HG02884 (cell line): ENCODE measurements at regions not wholly inside any gene's neighbourhood (a gene's known extent, or its start where the extent isn't known, plus 50 kb on each side); places are given as distances from the start of the nearest gene placed in this dataset.

Experiments used
- ATAC-seq: cut with Tn5 transposase; IDR thresholded peaks from one replicate; pipeline ENCODE4 v1.9.1; 2021; ENCODE audit warnings: mild to moderate bottlenecking, moderate library complexity; ENCODE audit not compliant: unreplicated experiment

GRCh38 chr10:58932126-58932525 is 244.3 kb upstream of the PHYHIPL start:
- no peak for ATAC-seq

GRCh38 chr10:58932577-58933314 is 243.7 kb upstream of the PHYHIPL start:
- no peak for ATAC-seq

- no peak for ATAC-seq
These were observed 240.1 kb upstream of the PHYHIPL start for GRCh38 chr10:58936364-58936763.

- no peak for ATAC-seq
These were observed 239.0 kb upstream of the PHYHIPL start for GRCh38 chr10:58937423-58937822.

- no peak for ATAC-seq
These were observed 233.7 kb upstream of the PHYHIPL start for GRCh38 chr10:58942724-58943123.

GRCh38 chr10:58943256-58943890 is 233.1 kb upstream of the PHYHIPL start:
- no peak for ATAC-seq

GRCh38 chr10:58943960-58944359 is 232.5 kb upstream of the PHYHIPL start:
- ATAC-seq = no peak

- ATAC-seq = no peak
These were observed 228.1 kb upstream of the PHYHIPL start for GRCh38 chr10:58948303-58948702.

GRCh38 chr10:58950618-58951017 is 225.8 kb upstream of the PHYHIPL start:
- ATAC-seq = no peak

GRCh38 chr10:58951087-58951486 is 225.4 kb upstream of the PHYHIPL start:
- ATAC-seq = no peak

GRCh38 chr10:58951746-58952145 is 224.7 kb upstream of the PHYHIPL start:
- ATAC-seq = no peak

- no peak for ATAC-seq
These were observed 224.3 kb upstream of the PHYHIPL start for GRCh38 chr10:58952162-58952601.

- peak; percentile 81 for ATAC-seq
These were observed 223.5 kb upstream of the PHYHIPL start for GRCh38 chr10:58952747-58953466.

GRCh38 chr10:58954178-58954577 is 222.3 kb upstream of the PHYHIPL start:
- ATAC-seq = no peak

GRCh38 chr10:58955615-58956014 is 220.8 kb upstream of the PHYHIPL start:
- ATAC-seq = no peak

- no peak for ATAC-seq
These were observed 219.5 kb upstream of the PHYHIPL start for GRCh38 chr10:58956926-58957325.

- no peak for ATAC-seq
These were observed 218.9 kb upstream of the PHYHIPL start for GRCh38 chr10:58957517-58957916.

GRCh38 chr10:58963101-58963534 is 213.3 kb upstream of the PHYHIPL start:
- no peak for ATAC-seq

- no peak for ATAC-seq
These were observed 212.7 kb upstream of the PHYHIPL start for GRCh38 chr10:58963723-58964124.

- ATAC-seq = no peak
These were observed 210.6 kb upstream of the PHYHIPL start for GRCh38 chr10:58965855-58966254.

- ATAC-seq = no peak
These were observed 208.7 kb upstream of the PHYHIPL start for GRCh38 chr10:58967551-58968388.
